Stomach (tissue), 4 donors: ENCODE measurements at regions not wholly inside any gene's neighbourhood (a gene's known extent, or its start where the extent isn't known, plus 50 kb on each side); places are given as distances from the start of the nearest gene placed in this dataset.

Experiments used
- EP300 ChIP-seq: sonication (generic); formaldehyde crosslinking; IDR thresholded peaks from one replicate; pipeline ENCODE4 v1.6.1; 2017; ENCODE audit warnings: antibody characterized with exemption
- POLR2A ChIP-seq, 4 donors: fragments of 450-650 bp; IDR thresholded peaks; one replicate each; pipeline ENCODE4 v1.6.1; 2016; ENCODE audit warnings: antibody characterized with exemption in 4 of 4, control low read depth in 2 of 4, mild to moderate bottlenecking in 1 of 4, moderate library complexity in 1 of 4
- POLR2AphosphoS5 ChIP-seq, 3 donors: sonication (generic); formaldehyde crosslinking; IDR thresholded peaks; one replicate each; pipeline ENCODE4 v1.6.1; 2016; ENCODE audit warnings: antibody characterized with exemption in 3 of 3
- TF ChIP-seq, protein P1 (sequence below), 7 experiments: fragments of 450-650 bp in 4 of 7; fragments of 200-600 bp in 3 of 7; sonication (generic) in 3 of 7; IDR thresholded peaks; one replicate each; pipeline ENCODE4 v1.5.1; 2016 to 2019; ENCODE audit warnings: antibody characterized with exemption in 7 of 7, control low read depth in 2 of 7, mild to moderate bottlenecking in 1 of 7

- TF ChIP-seq, protein P1, sequence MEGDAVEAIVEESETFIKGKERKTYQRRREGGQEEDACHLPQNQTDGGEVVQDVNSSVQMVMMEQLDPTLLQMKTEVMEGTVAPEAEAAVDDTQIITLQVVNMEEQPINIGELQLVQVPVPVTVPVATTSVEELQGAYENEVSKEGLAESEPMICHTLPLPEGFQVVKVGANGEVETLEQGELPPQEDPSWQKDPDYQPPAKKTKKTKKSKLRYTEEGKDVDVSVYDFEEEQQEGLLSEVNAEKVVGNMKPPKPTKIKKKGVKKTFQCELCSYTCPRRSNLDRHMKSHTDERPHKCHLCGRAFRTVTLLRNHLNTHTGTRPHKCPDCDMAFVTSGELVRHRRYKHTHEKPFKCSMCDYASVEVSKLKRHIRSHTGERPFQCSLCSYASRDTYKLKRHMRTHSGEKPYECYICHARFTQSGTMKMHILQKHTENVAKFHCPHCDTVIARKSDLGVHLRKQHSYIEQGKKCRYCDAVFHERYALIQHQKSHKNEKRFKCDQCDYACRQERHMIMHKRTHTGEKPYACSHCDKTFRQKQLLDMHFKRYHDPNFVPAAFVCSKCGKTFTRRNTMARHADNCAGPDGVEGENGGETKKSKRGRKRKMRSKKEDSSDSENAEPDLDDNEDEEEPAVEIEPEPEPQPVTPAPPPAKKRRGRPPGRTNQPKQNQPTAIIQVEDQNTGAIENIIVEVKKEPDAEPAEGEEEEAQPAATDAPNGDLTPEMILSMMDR (IDR thresholded peaks at IDR 0.05), result no peak
- TF ChIP-seq EP300, result no peak
- no peak for TF ChIP-seq POLR2A (IDR thresholded peaks at IDR 0.05)
- TF ChIP-seq POLR2AphosphoS5 (IDR thresholded peaks at IDR 0.05), result no peak
These were observed 83.4 kb downstream of the SLC5A7 start for GRCh38 chr2:108069515-108070310.
